ENCODE measurements at regions not wholly inside any gene's neighbourhood (a gene's known extent, or its start where the extent isn't known, plus 50 kb on each side); places are given as distances from the start of the nearest gene placed in this dataset.

DNA sequence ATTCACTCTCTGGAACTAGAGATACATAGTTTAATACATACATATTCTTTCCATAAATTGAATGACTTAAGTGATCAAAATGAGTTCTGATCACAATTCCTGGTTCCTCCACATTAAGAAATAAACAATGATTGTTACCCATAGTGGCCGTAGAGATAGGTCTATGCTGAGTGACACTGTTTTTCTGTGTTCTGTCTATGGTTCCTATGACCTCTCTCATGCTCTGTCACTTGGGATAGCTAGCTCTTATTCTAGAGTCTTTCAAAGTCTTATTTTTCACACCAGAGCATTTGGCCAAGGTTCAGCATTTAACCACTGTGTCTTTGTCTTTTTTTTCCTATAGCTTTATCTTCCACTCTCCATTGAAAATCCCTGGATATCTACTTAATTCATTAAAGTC lies 132.4 kb downstream of the GOLGA6L6 start:
- TF ChIP-seq RCOR1 (IDR thresholded peaks at IDR 0.05; ENCODE audit: insufficient replicate concordance, low read length), result no peak
- no peak for TF ChIP-seq POLR2A (IDR thresholded peaks at IDR 0.05; ENCODE audit: low read depth, low read length)
- TF ChIP-seq, protein P1, sequence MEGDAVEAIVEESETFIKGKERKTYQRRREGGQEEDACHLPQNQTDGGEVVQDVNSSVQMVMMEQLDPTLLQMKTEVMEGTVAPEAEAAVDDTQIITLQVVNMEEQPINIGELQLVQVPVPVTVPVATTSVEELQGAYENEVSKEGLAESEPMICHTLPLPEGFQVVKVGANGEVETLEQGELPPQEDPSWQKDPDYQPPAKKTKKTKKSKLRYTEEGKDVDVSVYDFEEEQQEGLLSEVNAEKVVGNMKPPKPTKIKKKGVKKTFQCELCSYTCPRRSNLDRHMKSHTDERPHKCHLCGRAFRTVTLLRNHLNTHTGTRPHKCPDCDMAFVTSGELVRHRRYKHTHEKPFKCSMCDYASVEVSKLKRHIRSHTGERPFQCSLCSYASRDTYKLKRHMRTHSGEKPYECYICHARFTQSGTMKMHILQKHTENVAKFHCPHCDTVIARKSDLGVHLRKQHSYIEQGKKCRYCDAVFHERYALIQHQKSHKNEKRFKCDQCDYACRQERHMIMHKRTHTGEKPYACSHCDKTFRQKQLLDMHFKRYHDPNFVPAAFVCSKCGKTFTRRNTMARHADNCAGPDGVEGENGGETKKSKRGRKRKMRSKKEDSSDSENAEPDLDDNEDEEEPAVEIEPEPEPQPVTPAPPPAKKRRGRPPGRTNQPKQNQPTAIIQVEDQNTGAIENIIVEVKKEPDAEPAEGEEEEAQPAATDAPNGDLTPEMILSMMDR (conservative IDR thresholded peaks at IDR 0.05; ENCODE audit: low read depth, low read length), result no peak
- TF ChIP-seq MXI1 (IDR thresholded peaks at IDR 0.05; ENCODE audit: borderline replicate concordance, low read depth, low read length), result no peak
- TF ChIP-seq RAD21 (IDR thresholded peaks at IDR 0.05; ENCODE audit: low read length), result no peak
- TF ChIP-seq, protein P2, sequence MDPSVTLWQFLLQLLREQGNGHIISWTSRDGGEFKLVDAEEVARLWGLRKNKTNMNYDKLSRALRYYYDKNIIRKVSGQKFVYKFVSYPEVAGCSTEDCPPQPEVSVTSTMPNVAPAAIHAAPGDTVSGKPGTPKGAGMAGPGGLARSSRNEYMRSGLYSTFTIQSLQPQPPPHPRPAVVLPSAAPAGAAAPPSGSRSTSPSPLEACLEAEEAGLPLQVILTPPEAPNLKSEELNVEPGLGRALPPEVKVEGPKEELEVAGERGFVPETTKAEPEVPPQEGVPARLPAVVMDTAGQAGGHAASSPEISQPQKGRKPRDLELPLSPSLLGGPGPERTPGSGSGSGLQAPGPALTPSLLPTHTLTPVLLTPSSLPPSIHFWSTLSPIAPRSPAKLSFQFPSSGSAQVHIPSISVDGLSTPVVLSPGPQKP (IDR thresholded peaks at IDR 0.05; ENCODE audit: borderline replicate concordance, low read depth, low read length), result no peak
- no peak for TF ChIP-seq RFX5 (IDR thresholded peaks at IDR 0.05; ENCODE audit: low read depth, low read length)
- TF ChIP-seq BHLHE40 (IDR thresholded peaks at IDR 0.05; ENCODE audit: low read depth, low read length), result no peak
- no peak for TF ChIP-seq FOS (IDR thresholded peaks at IDR 0.05; ENCODE audit: low read depth, low read length)
- no peak for TF ChIP-seq MAZ (IDR thresholded peaks at IDR 0.05; ENCODE audit: borderline replicate concordance, low read depth, low read length)
- TF ChIP-seq CHD1 (IDR thresholded peaks at IDR 0.05; ENCODE audit: low read depth, low read length), result no peak
- no peak for TF ChIP-seq NFE2L2 (IDR thresholded peaks at IDR 0.05; ENCODE audit: low read depth, low read length)
